HG03575 (cell line): ENCODE measurements at regions not wholly inside any gene's neighbourhood (a gene's known extent, or its start where the extent isn't known, plus 50 kb on each side); places are given as distances from the start of the nearest gene placed in this dataset.
"Not testable (repeated sequence)": the region's sequence is repeated elsewhere in the genome, so short reads cannot be mapped to it uniquely, and the experiment has no call there.

ENCODE experiments used
- ATAC-seq: cut with Tn5 transposase; IDR thresholded peaks from one replicate; pipeline ENCODE4 v1.9.1; 2021; ENCODE audit not compliant: unreplicated experiment, insufficient number of reproducible peaks, low FRiP score; ENCODE audit errors: extremely low read depth

- no peak for ATAC-seq
These were observed 301.7 kb upstream of the SEMA6A start for GRCh38 chr5:116876240-116876840.

DNA sequence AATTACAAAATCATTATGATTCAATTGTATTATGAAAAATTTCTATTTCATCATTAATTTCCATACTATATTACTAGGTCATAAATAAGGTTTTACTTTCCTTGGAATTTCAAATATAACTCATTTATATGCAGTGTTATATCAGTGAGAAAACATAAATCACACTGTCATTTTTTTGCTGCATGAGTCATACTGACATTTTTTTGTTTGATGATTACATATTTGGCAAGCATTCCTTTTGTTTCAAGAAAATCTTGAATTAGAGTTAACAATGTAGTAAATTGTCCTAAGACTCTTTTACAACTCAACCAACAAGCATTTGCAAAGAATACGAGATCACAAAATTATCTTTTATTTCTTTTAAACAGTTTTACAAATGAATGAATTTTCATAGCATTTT is 298.4 kb upstream of the SEMA6A start:
- no peak for ATAC-seq

- no peak for ATAC-seq
These were observed 297.9 kb upstream of the SEMA6A start for GRCh38 chr5:116872486-116872885.

- not testable (repeated sequence) for ATAC-seq
These were observed 293.2 kb upstream of the SEMA6A start for GRCh38 chr5:116867825-116868224.

- ATAC-seq: no peak
These were observed 291.0 kb upstream of the SEMA6A start for GRCh38 chr5:116865651-116866050.

- ATAC-seq: no peak
These were observed 290.2 kb upstream of the SEMA6A start for GRCh38 chr5:116864838-116865190.

GRCh38 chr5:116864157-116864837 is 289.7 kb upstream of the SEMA6A start:
- ATAC-seq: no peak

DNA sequence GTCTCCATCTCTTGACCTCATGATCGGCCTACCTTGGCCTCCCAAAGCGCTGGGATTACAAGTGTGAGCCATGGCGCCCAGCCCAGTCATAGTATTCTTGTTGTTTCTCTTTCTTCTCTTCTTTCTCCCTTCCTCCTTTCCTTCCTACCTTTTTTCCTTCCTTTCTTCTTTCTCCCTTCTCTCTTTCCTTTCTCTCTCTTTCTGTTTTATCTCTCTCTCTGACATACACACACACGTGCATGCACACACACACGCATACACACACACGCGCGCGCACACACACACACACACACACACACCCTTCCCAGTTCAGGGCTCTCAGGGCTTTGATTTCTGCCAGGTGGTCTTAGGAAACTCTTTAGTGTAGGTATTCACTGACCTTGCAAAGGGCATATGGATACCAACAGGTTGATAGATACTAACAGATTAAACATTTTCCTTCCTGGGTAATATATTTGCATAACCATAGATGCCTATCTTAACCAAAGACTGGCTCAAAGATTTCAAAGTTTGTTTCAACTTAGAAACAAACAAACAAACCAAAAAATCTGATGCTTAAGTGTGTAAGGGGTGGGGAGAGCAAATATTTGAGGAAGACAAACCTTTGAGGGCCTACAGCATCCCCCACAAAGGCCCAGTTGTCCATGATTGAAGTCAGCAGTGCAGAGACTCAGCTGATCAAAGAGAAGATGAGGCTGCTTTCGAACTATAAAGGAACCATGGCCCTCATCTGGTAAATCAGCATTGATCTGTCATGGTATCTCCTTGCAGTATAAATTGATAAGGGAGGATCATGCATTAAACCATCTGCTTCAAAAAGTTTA is 288.2 kb upstream of the SEMA6A start:
- ATAC-seq: no peak

- ATAC-seq: no peak
These were observed 287.0 kb upstream of the SEMA6A start for GRCh38 chr5:116861666-116862065.

DNA sequence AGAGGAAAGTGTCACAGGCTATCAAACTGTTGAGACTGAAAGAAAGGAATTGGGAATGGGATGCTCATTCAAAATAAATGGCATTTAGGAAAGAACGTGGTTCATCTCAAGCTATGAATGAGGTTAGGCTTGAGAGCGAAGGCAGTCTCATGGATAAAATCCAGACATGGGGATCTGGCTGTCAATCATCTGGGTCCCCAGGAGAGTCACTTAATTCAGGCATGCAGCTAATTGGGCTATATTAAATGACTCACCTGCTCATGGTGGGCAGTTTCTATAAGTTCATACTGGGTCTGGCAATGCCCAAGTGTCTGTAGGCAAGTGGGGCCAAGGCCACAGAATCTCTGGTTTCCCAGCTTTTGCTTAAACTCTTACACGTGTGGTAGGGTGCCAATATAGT is 286.5 kb upstream of the SEMA6A start:
- no peak for ATAC-seq

DNA sequence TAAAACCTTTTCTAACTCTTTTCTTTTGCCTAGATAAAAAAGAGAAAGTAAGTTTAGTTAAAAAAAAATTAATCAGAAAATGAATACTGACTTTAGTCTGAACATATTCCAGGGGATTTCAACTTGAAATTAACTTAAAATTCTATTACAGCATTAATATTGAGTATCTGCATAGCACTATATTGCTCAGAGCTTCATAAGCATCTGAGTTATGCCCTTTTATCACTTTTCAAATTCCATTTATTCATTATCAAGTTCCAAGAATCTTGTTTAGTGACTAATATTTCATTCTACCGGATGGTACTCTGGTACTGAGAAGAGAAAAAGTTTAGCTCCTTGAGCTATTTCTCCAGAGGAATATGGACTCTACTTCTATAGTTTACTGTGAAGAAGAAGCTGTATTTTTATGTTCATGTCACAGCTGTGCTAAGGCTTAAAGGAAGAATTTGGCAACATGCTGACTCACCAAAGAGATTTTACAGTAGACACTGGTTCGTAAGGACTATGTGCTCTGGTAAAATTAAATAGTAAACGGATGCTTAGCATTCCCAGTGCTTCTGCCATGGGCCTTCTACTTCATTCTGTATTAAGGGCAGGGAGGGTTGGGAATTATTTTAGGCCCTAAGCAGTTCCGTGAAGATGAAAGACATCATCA is 285.2 kb upstream of the SEMA6A start:
- no peak for ATAC-seq

DNA sequence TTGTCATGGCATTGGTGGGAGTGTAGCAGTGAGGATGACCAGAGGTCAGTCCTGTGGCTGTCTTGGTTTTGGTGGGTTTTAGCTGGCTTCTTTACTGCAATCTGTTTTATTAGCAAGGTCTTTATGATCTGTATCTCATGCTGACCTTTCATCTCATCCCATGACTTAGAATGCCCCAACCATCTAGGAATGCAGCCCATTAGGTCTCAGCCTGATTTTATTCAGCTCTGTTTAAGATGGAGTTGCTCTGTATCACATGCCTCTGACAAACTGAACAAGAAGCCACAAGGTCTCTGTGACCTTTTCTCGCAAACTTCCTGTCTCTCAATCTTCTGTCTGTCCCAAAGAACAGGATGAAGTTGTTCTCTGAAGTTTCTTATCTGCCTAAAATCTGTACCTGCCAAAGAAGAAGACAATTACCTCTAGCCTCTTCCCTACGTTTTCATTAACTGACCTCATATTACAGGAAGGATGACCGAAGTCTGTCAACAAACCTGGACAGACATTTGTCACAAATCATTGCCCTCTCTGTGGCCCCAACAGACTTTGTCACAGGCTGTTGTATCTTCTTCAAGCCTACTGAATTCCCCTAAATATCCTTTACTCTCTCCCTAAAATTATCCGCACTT is 284.2 kb upstream of the SEMA6A start:
- ATAC-seq: no peak

DNA sequence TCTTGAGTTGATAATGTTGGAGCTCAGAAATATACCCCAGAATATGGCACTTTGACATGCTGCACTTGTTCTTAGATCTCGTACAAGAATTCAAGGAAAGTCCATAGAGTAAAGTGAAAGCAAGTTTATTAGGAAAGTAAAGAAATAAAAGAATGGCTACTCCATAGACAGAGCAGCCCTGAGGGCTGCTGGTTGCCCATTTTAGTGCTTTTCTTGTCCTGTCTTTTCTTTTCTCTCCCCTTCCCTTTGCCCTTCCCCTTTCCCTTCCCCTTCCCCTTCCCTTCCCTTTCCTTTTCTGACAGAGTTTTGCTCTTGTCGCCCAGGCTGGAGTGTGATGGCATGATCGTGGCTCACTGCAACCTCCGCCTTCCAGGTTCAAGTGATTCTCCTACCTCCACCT is 283.4 kb upstream of the SEMA6A start:
- not testable (repeated sequence) for ATAC-seq

DNA sequence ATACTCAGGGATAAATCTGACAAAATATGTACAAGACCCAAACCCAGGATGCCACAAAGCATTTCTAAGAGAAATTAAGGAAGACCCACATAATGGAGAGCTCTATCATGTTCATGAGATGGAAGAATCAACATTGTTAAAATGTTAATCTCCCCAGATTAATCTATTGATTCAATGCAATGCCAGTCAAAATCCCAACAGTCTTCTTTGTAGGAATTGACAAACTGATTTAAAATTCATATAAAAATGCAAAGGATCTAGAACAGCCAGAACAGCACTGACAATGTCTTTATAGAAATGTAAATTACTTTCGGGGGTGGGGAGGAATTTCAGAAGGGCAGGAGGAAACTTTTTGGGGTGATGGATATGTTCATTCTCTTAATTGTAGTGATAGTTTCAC is 281.6 kb upstream of the SEMA6A start:
- no peak for ATAC-seq

DNA sequence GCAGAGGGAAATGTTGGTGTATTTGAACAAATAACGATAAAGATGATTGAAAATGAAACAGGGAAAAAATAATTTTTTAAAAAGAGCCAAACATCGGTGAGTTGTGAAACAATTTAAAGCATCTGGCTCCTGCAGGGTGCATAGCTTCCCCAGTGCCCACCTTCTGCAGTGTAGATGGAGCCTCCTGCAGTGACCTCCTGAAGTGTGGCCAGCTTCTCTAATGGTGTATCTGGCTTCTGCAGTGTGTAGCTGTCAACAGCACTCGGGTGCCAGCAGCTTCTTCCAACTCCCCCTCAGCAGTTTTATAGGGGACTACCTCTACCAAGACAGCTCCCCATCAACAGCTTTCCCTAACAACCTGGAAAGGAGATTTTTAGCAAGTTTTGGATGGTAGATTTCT is 279.4 kb upstream of the SEMA6A start:
- no peak for ATAC-seq

DNA sequence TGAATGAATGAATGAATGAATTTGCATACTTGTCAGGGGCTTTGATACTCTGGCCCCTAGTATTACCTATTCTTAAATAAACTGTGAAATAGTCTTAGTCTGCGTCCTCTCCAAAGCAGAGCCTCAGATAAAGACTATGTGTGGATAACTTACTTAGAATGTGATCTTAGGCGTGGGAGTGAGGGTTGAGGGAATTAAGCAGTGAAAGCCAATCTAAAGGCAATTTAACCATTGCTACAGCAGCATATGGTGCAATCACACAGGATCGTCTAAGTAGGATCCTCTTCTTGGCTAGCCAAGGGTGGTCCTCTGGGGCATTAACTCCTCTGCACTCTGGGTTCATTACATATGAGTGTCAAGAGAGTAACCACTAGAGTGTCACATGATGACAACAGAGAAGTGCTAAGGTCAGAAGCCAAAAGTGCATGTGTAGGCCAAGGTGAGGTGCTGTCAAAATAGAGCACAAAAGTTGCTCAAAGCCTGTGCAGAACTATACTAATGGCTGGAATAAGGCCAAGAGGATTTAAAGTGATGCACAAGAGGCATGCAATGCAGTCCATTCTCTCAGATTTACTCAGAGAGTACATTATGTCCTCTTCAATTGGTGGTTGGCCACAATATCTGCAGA is 274.4 kb upstream of the SEMA6A start:
- ATAC-seq: no peak

DNA sequence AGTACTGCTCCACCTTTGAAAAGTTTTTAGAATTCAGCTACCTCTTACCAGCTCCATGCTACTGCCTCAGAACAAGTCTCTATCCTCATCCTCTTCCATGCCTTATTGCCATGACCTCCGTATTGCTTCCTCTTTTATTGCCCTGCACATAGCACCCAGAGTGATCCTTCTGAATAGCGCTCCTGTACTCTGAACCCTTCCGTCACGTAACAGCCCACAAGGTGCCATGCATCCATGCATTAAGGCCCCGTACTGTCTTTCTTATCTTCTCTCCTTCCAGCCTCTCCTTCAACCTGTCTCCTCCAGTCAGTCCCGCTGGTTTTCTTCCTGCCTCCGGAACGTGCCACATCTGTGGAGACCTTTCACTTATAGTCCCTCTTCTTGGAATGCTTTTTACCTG is 273.3 kb upstream of the SEMA6A start:
- no peak for ATAC-seq

DNA sequence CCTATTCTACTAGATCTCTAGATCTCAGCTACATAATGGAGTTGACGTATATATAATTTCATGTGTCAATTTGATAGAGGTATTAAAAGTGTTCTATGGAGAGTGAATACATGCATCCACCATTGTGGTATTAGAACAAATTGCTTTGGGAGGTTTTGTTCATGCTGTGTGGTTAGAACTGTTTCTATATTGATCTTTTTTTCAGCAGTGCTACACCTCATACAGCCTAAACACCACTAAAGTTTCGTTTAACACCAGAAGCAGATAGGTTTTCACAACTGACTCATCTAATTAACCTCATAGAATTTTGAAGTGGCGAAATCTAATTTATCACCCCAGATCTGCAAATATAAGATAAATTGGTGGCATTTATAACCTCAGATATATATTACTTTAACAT is 269.4 kb upstream of the SEMA6A start:
- ATAC-seq: no peak

- no peak for ATAC-seq
These were observed 267.9 kb upstream of the SEMA6A start for GRCh38 chr5:116842514-116842961.
